ENCODE measurements at regions not wholly inside any gene's neighbourhood (a gene's known extent, or its start where the extent isn't known, plus 50 kb on each side); places are given as distances from the start of the nearest gene placed in this dataset.
"Not testable (repeated sequence)": the region's sequence is repeated elsewhere in the genome, so short reads cannot be mapped to it uniquely, and the experiment has no call there.

GRCh38 chr12:9448648-9449047, 159.1 kb downstream of the KLRB1 start:
- not testable (repeated sequence) for TF ChIP-seq CTCF (IDR thresholded peaks at IDR 0.05; ENCODE audit: low read depth, low read length); EZH2phosphoT487 (IDR thresholded peaks at IDR 0.05; ENCODE audit: low read depth)
